Neural progenitor cell (in vitro differentiated cells): ENCODE measurements at regions not wholly inside any gene's neighbourhood (a gene's known extent, or its start where the extent isn't known, plus 50 kb on each side); places are given as distances from the start of the nearest gene placed in this dataset.

Source experiments
- DNase-seq: peaks from one replicate; pipeline ENCODE4 v3.0.0-alpha.2; 2016; ENCODE audit warnings: low spot score
- H2AFZ ChIP-seq: fragments of 200-600 bp; sonication (generic); replicated peaks from 2 replicates; pipeline ENCODE4 v1.6.1; 2016; ENCODE audit warnings: antibody characterized with exemption
- H3F3A ChIP-seq: fragments of 200-600 bp; sonication (generic); 2 replicates; pipeline ENCODE4 v1.6.1; 2016; ENCODE audit warnings: antibody characterized with exemption, low read depth
- H3K27ac ChIP-seq: fragments of 200-600 bp; sonication (generic); 2 replicates; pipeline ENCODE4 v1.5.1; 2016; ENCODE audit warnings: mild to moderate bottlenecking
- H3K27me3 ChIP-seq: fragments of 200-600 bp; sonication (generic); 2 replicates; pipeline ENCODE4 v1.6.1; 2016; ENCODE audit warnings: mild to moderate bottlenecking, moderate library complexity
- H3K36me3 ChIP-seq: fragments of 200-600 bp; sonication (generic); 2 replicates; pipeline ENCODE4 v1.5.1; 2016
- H3K4me1 ChIP-seq: fragments of 200-600 bp; sonication (generic); 2 replicates; pipeline ENCODE4 v1.6.1; 2016; ENCODE audit warnings: mixed run types
- H3K4me2 ChIP-seq: fragments of 200-600 bp; sonication (generic); 2 replicates; pipeline ENCODE4 v1.6.1; 2016
- H3K4me3 ChIP-seq: fragments of 200-600 bp; sonication (generic); 2 replicates; pipeline ENCODE4 v1.5.1; 2016
- H3K79me2 ChIP-seq: fragments of 200-600 bp; sonication (generic); 2 replicates; pipeline ENCODE4 v1.6.1; 2016; ENCODE audit warnings: low read depth
- H3K9ac ChIP-seq: fragments of 200-600 bp; sonication (generic); 2 replicates; pipeline ENCODE4 v1.6.1; 2016
- H3K9me3 ChIP-seq: fragments of 200-600 bp; sonication (generic); 2 replicates; pipeline ENCODE4 v1.5.1; 2016; ENCODE audit warnings: low read depth
- H4K20me1 ChIP-seq: fragments of 200-600 bp; sonication (generic); 2 replicates; pipeline ENCODE4 v1.6.1; 2016; ENCODE audit warnings: low read depth
- H3K27ac Mint-ChIP-seq: 3 replicates; pipeline ENCODE4 v1.8.0; 2021; ENCODE audit warnings: mixed read lengths
- H3K27me3 Mint-ChIP-seq: 2 replicates; pipeline ENCODE4 v1.8.0; 2022; ENCODE audit warnings: low read depth, mild to moderate bottlenecking, inconsistent platforms, moderate library complexity, mixed read lengths; ENCODE audit not compliant: insufficient read depth
- H3K36me3 Mint-ChIP-seq: 3 replicates; pipeline ENCODE4 v1.8.0; 2021; ENCODE audit warnings: mixed read lengths
- H3K4me1 Mint-ChIP-seq: 3 replicates; pipeline ENCODE4 v1.8.0; 2021; ENCODE audit warnings: mixed read lengths
- H3K4me3 Mint-ChIP-seq: 3 replicates; pipeline ENCODE4 v1.8.0; 2021; ENCODE audit warnings: mild to moderate bottlenecking, moderate library complexity, mixed read lengths
- H3K9me3 Mint-ChIP-seq: 3 replicates; pipeline ENCODE4 v1.8.0; 2020; ENCODE audit warnings: mixed read lengths
- EZH2 ChIP-seq: fragments of 200-600 bp; sonication (generic); IDR thresholded peaks from 2 replicates; pipeline ENCODE4 v1.6.1; 2017; ENCODE audit warnings: antibody characterized with exemption, mild to moderate bottlenecking, moderate library complexity
- EZH2phosphoT487 ChIP-seq: fragments of 200-600 bp; sonication (generic); IDR thresholded peaks from 2 replicates; pipeline ENCODE4 v1.6.1; 2017; ENCODE audit warnings: antibody characterized with exemption
- TF ChIP-seq, protein P1 (sequence below): fragments of 200-600 bp; sonication (generic); IDR thresholded peaks from 2 replicates; pipeline ENCODE4 v1.5.1; 2017; ENCODE audit warnings: antibody characterized with exemption, mild to moderate bottlenecking

DNA sequence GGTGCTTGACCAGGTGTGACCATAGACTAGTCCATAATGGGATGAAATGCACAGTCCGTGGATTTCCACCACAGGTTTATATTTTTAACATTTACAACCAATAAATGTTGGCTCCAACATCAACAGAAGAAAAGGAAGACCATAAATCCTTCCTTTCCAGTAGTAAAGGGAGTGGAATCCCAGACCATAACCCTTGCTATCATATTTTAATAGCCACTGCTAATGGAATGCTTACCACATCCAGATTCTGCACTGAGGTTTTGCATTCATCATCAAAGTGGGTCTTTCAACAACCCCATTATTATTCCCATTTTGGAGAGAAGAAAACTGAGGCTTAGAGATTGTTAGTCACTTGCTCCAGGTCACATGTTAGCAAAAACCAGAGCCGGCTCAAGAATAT lies 106.7 kb downstream of the FOXL1 start:
- Mint-ChIP-seq H3K4me3 (no peak overlapping the region), H3K27me3 (peaks cover 8% of the 10 kb centered on the region), H3K27ac (no peak overlapping the region), H3K9me3 (peaks cover under 1% of the 10 kb centered on the region), H3K4me1 (no peaks in the 10 kb centered on the region), H3K36me3 (no peaks in the 10 kb centered on the region)
- no peaks in the 10 kb centered on the region for H3K4me1 ChIP-seq
- H3K27ac ChIP-seq = no peak overlapping the region
- H4K20me1 ChIP-seq = no peaks in the 10 kb centered on the region
- no peak overlapping the region for H2AFZ ChIP-seq
- H3K79me2 ChIP-seq = no peaks in the 10 kb centered on the region
- no peak overlapping the region for H3K4me3 ChIP-seq
- no peak overlapping the region for H3K9ac ChIP-seq
- no peaks in the 10 kb centered on the region for H3F3A ChIP-seq
- H3K9me3 ChIP-seq = no peaks in the 10 kb centered on the region
- no peaks in the 10 kb centered on the region for H3K36me3 ChIP-seq
- TF ChIP-seq, protein P1, sequence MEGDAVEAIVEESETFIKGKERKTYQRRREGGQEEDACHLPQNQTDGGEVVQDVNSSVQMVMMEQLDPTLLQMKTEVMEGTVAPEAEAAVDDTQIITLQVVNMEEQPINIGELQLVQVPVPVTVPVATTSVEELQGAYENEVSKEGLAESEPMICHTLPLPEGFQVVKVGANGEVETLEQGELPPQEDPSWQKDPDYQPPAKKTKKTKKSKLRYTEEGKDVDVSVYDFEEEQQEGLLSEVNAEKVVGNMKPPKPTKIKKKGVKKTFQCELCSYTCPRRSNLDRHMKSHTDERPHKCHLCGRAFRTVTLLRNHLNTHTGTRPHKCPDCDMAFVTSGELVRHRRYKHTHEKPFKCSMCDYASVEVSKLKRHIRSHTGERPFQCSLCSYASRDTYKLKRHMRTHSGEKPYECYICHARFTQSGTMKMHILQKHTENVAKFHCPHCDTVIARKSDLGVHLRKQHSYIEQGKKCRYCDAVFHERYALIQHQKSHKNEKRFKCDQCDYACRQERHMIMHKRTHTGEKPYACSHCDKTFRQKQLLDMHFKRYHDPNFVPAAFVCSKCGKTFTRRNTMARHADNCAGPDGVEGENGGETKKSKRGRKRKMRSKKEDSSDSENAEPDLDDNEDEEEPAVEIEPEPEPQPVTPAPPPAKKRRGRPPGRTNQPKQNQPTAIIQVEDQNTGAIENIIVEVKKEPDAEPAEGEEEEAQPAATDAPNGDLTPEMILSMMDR = no peak
- TF ChIP-seq EZH2 (no peak), EZH2phosphoT487 (no peak)
- H3K4me2 ChIP-seq = no peak overlapping the region
- H3K27me3 ChIP-seq = no peaks in the 10 kb centered on the region
- no peak for DNase-seq

DNA sequence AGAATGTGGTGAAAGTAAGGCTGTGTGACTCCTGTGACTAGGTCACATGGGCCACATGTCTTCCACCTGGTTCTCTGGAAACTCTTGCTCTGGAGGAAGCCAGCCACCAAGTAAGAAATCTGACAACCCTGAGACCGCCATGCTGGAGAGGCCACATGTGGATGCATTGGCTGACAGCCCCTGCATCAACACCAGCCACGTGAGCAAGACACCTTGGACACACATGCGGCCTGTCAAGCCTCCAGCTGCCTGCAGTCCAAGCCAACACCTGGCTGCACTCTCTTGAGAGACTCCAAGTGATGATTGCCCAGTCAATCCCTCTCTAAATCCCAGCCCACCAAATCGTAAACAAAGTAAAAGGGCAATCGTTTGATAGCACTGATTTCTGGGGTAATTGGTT lies 112.6 kb downstream of the FOXL1 start:
- Histone ChIP-seq H3K36me3 (no peaks in the 10 kb centered on the region), H3K4me3 (no peak overlapping the region), H3K27me3 (no peaks in the 10 kb centered on the region), H4K20me1 (no peaks in the 10 kb centered on the region), H3K27ac (no peak overlapping the region), H2AFZ (no peak overlapping the region), H3K9me3 (no peaks in the 10 kb centered on the region), H3K4me2 (no peak overlapping the region), H3K9ac (no peak overlapping the region), H3K4me1 (peaks cover 18% of the 10 kb centered on the region), H3K79me2 (no peaks in the 10 kb centered on the region), H3F3A (peaks cover 16% of the 10 kb centered on the region)
- Mint-ChIP-seq H3K4me3 (no peak overlapping the region), H3K9me3 (peaks cover 2% of the 10 kb centered on the region), H3K4me1 (peaks cover 4% of the 10 kb centered on the region), H3K36me3 (no peaks in the 10 kb centered on the region), H3K27ac (no peak overlapping the region), H3K27me3 (peaks cover 2% of the 10 kb centered on the region)
- DNase-seq = no peak
- TF ChIP-seq EZH2 = no peak
- TF ChIP-seq, protein P1 = no peak

DNA sequence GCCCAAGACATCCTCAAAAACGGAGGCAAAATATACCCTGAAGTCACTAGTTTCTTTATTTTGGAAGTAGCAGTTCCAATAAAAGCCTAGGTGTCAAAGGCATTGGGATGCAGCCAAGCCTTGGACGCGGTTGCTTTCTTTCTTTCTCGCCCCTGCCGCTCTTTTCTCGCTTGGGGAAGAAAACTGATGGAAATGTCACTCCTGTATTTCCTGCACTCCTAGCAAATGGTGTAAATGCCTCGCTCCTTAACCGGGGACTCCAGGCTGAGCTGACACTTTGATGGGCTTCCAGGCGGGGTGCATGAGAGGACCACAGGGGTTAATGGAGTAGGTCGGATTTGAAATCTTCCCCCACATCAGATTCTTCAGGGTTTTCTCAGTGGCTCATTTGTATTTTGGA lies 114.1 kb downstream of the FOXL1 start:
- Histone ChIP-seq H3K9ac (no peak overlapping the region), H3K4me2 (no peak overlapping the region), H3F3A (peaks cover 16% of the 10 kb centered on the region), H3K79me2 (no peaks in the 10 kb centered on the region), H3K9me3 (no peaks in the 10 kb centered on the region), H3K27me3 (no peaks in the 10 kb centered on the region), H3K27ac (no peak overlapping the region), H4K20me1 (no peaks in the 10 kb centered on the region), H3K4me3 (no peak overlapping the region), H3K36me3 (no peaks in the 10 kb centered on the region), H2AFZ (peak overlapping the region; percentile 13), H3K4me1 (peaks cover 18% of the 10 kb centered on the region)
- Mint-ChIP-seq H3K27ac (no peak overlapping the region), H3K4me3 (no peak overlapping the region), H3K36me3 (no peaks in the 10 kb centered on the region), H3K27me3 (peaks cover 2% of the 10 kb centered on the region), H3K9me3 (peaks cover 2% of the 10 kb centered on the region), H3K4me1 (peaks cover 4% of the 10 kb centered on the region)
- no peak for DNase-seq
- no peak for TF ChIP-seq EZH2
- TF ChIP-seq, protein P1 = no peak
- no peak for TF ChIP-seq EZH2phosphoT487
